Hepatocyte (in vitro differentiated cells): ENCODE measurements at regions not wholly inside any gene's neighbourhood (a gene's known extent, or its start where the extent isn't known, plus 50 kb on each side); places are given as distances from the start of the nearest gene placed in this dataset.

Experiments
- DNase-seq: peaks from one replicate; pipeline ENCODE4 v3.0.0-alpha.2; 2016; ENCODE audit warnings: low spot score
- H2AFZ ChIP-seq: fragments of 200-600 bp; sonication (generic); 2 replicates; pipeline ENCODE4 v1.6.0; 2016; ENCODE audit warnings: antibody characterized with exemption, mild to moderate bottlenecking
- H3K27ac ChIP-seq: fragments of 200-600 bp; sonication (generic); 2 replicates; pipeline ENCODE4 v1.5.1; 2016; ENCODE audit warnings: mild to moderate bottlenecking
- H3K27me3 ChIP-seq: fragments of 200-600 bp; sonication (generic); 2 replicates; pipeline ENCODE4 v1.6.1; 2016
- H3K36me3 ChIP-seq: fragments of 200-600 bp; sonication (generic); replicated peaks from 2 replicates; pipeline ENCODE4 v1.5.1; 2016; ENCODE audit warnings: low read depth; ENCODE audit not compliant: insufficient read depth
- H3K4me1 ChIP-seq: fragments of 200-600 bp; sonication (generic); 2 replicates; pipeline ENCODE4 v1.5.1; 2016; ENCODE audit warnings: mild to moderate bottlenecking, moderate library complexity; ENCODE audit not compliant: insufficient read depth
- H3K4me2 ChIP-seq: fragments of 200-600 bp; sonication (generic); 2 replicates; pipeline ENCODE4 v1.6.0; 2016
- H3K4me3 ChIP-seq: fragments of 200-600 bp; sonication (generic); 2 replicates; pipeline ENCODE4 v1.5.1; 2016; ENCODE audit warnings: mild to moderate bottlenecking
- H3K79me2 ChIP-seq: fragments of 200-600 bp; sonication (generic); 2 replicates; pipeline ENCODE4 v1.6.0; 2017; ENCODE audit warnings: mild to moderate bottlenecking
- H3K9me2 ChIP-seq: fragments of 200-600 bp; sonication (generic); replicated peaks from 2 replicates; pipeline ENCODE4 v1.6.0; 2017; ENCODE audit warnings: mild to moderate bottlenecking; ENCODE audit not compliant: insufficient read depth
- H3K9me3 ChIP-seq: fragments of 200-600 bp; sonication (generic); 2 replicates; pipeline ENCODE4 v1.5.1; 2016; ENCODE audit warnings: low read depth, mild to moderate bottlenecking
- H4K20me1 ChIP-seq: fragments of 200-600 bp; sonication (generic); 2 replicates; pipeline ENCODE4 v1.6.0; 2016; ENCODE audit warnings: mild to moderate bottlenecking; ENCODE audit not compliant: insufficient read depth, poor library complexity, severe bottlenecking
- CTCF ChIP-seq: fragments of 200-600 bp; sonication (generic); IDR thresholded peaks from 2 replicates; pipeline ENCODE4 v1.5.1; 2016; ENCODE audit warnings: antibody characterized with exemption, mild to moderate bottlenecking; ENCODE audit not compliant: poor library complexity
- EZH2 ChIP-seq: fragments of 200-600 bp; sonication (generic); IDR thresholded peaks from 2 replicates; pipeline ENCODE4 v1.6.1; 2016; ENCODE audit warnings: antibody characterized with exemption, mild to moderate bottlenecking, borderline replicate concordance
- EZH2phosphoT487 ChIP-seq: fragments of 200-600 bp; sonication (generic); IDR thresholded peaks from one replicate; pipeline ENCODE4 v1.6.1; 2018; ENCODE audit warnings: antibody characterized with exemption, mild to moderate bottlenecking, low read depth, moderate library complexity; ENCODE audit not compliant: unreplicated experiment, severe bottlenecking
- WGBS: methylation state at CpG from one replicate; pipeline ENCODE4 v1.1.6; 2016; ENCODE audit warnings: low lambda C conversion rate; ENCODE audit errors: missing lambda C conversion rate; 5-methylcytosine and 5-hydroxymethylcytosine counted together

GRCh38 chr6:82841309-82841708, 224.3 kb downstream of the UBE3D start:
- TF ChIP-seq CTCF: no peak
- TF ChIP-seq EZH2phosphoT487: no peak
- TF ChIP-seq EZH2: no peak
- Histone ChIP-seq H3K79me2 (no peaks in the 10 kb centered on the region), H3K9me3 (no peaks in the 10 kb centered on the region), H3K27me3 (no peaks in the 10 kb centered on the region), H3K36me3 (no peaks in the 10 kb centered on the region), H4K20me1 (no peaks in the 10 kb centered on the region), H3K4me2 (no peak overlapping the region), H3K4me3 (no peak overlapping the region), H2AFZ (no peak overlapping the region), H3K27ac (no peak overlapping the region), H3K4me1 (no peaks in the 10 kb centered on the region), H3K9me2 (no peaks in the 10 kb centered on the region)
- WGBS: 96% methylated on average over 2 of the region's 2 CpGs
- no peak for DNase-seq
